ENCODE measurements at regions not wholly inside any gene's neighbourhood (a gene's known extent, or its start where the extent isn't known, plus 50 kb on each side); places are given as distances from the start of the nearest gene placed in this dataset.

GRCh38 chr17:27368980-27369379, 75.1 kb downstream of the WSB1 start:
- no peak for TF ChIP-seq FOXA1 (IDR thresholded peaks at IDR 0.05)
- no peak for TF ChIP-seq FOXM1 (IDR thresholded peaks at IDR 0.05; ENCODE audit: borderline replicate concordance)
- no peak for TF ChIP-seq SUZ12 (IDR thresholded peaks at IDR 0.05)
- no peak for TF ChIP-seq SP1 (IDR thresholded peaks at IDR 0.05)
